Stimulated activated CD4-positive, alpha-beta T cell treated with anti-CD3 and anti-CD28 coated beads, Interleukin-12 subunit alpha, Interleukin-12 subunit beta, amount 100 ng/mL, for 48 hours (primary cell): ENCODE measurements at regions not wholly inside any gene's neighbourhood (a gene's known extent, or its start where the extent isn't known, plus 50 kb on each side); places are given as distances from the start of the nearest gene placed in this dataset.
"Not testable (repeated sequence)": the region's sequence is repeated elsewhere in the genome, so short reads cannot be mapped to it uniquely, and the experiment has no call there.

Source experiments
- DNase-seq, 3 donors: peaks; one replicate each; pipeline ENCODE4 v3.0.0-alpha.2; 2020; ENCODE audit warnings: low read depth in 2 of 3, low spot score in 1 of 3

- no peak for DNase-seq
Observed at GRCh38 chr17:31798205-31798724, 60.8 kb downstream of the COPRS start.

GRCh38 chr17:31795941-31796340, 63.1 kb downstream of the COPRS start:
- not testable (repeated sequence) for DNase-seq

GRCh38 chr17:31794111-31794510, 64.9 kb downstream of the COPRS start:
- no peak for DNase-seq

GRCh38 chr17:31793634-31794033, 65.4 kb downstream of the COPRS start:
- not testable (repeated sequence) for DNase-seq

GRCh38 chr17:31792007-31792585, 66.9 kb downstream of the COPRS start:
- no peak for DNase-seq

- DNase-seq = no peak
Observed at GRCh38 chr17:31789707-31790505, 69.1 kb downstream of the COPRS start.

- DNase-seq = no peak
Observed at GRCh38 chr17:31788956-31789355, 70.1 kb downstream of the COPRS start.

- no peak for DNase-seq
Observed at GRCh38 chr17:31788571-31788946, 70.5 kb downstream of the COPRS start.

- DNase-seq = no peak
Observed at GRCh38 chr17:31787857-31788570, 71.0 kb downstream of the COPRS start.

- DNase-seq = no peak
Observed at GRCh38 chr17:31786796-31787481, 72.1 kb downstream of the COPRS start.

- no peak for DNase-seq
Observed at GRCh38 chr17:31780483-31780882, 78.6 kb downstream of the COPRS start.

- DNase-seq = no peak
Observed at GRCh38 chr17:31778523-31778922, 80.5 kb downstream of the COPRS start.

GRCh38 chr17:31771328-31771727, 87.7 kb downstream of the COPRS start:
- not testable (repeated sequence) for DNase-seq

- DNase-seq = not testable (repeated sequence)
Observed at GRCh38 chr17:31770501-31770900, 88.5 kb downstream of the COPRS start.

- not testable (repeated sequence) for DNase-seq
Observed at GRCh38 chr17:31761836-31762510, 97.1 kb downstream of the COPRS start.

GRCh38 chr17:31758646-31759045, 100.4 kb downstream of the COPRS start:
- no peak for DNase-seq

- DNase-seq = no peak
Observed at GRCh38 chr17:31757097-31757496, 101.9 kb downstream of the COPRS start.

- DNase-seq = no peak
Observed at GRCh38 chr17:31754239-31754945, 104.7 kb downstream of the COPRS start.

GRCh38 chr17:31753011-31753410, 106.0 kb downstream of the COPRS start:
- no peak for DNase-seq

- no peak for DNase-seq
Observed at GRCh38 chr17:31752584-31752983, 106.5 kb downstream of the COPRS start.
